NCI-H2171 treated with DMSO at 0.1 percent for 48 hours (cell line): ENCODE measurements at regions not wholly inside any gene's neighbourhood (a gene's known extent, or its start where the extent isn't known, plus 50 kb on each side); places are given as distances from the start of the nearest gene placed in this dataset.
"Not testable (repeated sequence)": the region's sequence is repeated elsewhere in the genome, so short reads cannot be mapped to it uniquely, and the experiment has no call there.

ENCODE experiments used
- DNase-seq: peaks from one replicate; lab custom pipeline; 2025; lab: John Stamatoyannopoulos, UW

GRCh38 chr4:162465356-162465755 is 301.6 kb upstream of the FSTL5 start:
- not testable (repeated sequence) for DNase-seq

GRCh38 chr4:162461952-162462351 is 298.2 kb upstream of the FSTL5 start:
- DNase-seq: peak; percentile 9

GRCh38 chr4:162458051-162458450 is 294.3 kb upstream of the FSTL5 start:
- DNase-seq: no peak

GRCh38 chr4:162457071-162457865 is 293.5 kb upstream of the FSTL5 start:
- DNase-seq: no peak

GRCh38 chr4:162456106-162456505 is 292.3 kb upstream of the FSTL5 start:
- no peak for DNase-seq

- no peak for DNase-seq
These were observed 286.8 kb upstream of the FSTL5 start for GRCh38 chr4:162450531-162451035.

GRCh38 chr4:162443510-162443909 is 279.7 kb upstream of the FSTL5 start:
- DNase-seq: no peak

- DNase-seq: no peak
These were observed 278.3 kb upstream of the FSTL5 start for GRCh38 chr4:162442128-162442527.

- DNase-seq: no peak
These were observed 258.5 kb upstream of the FSTL5 start for GRCh38 chr4:162422312-162422711.

- DNase-seq: no peak
These were observed 247.1 kb upstream of the FSTL5 start for GRCh38 chr4:162410854-162411253.

GRCh38 chr4:162409048-162409447 is 245.2 kb upstream of the FSTL5 start:
- DNase-seq: no peak

GRCh38 chr4:162408309-162408708 is 244.5 kb upstream of the FSTL5 start:
- DNase-seq: no peak

GRCh38 chr4:162406637-162407365 is 243.0 kb upstream of the FSTL5 start:
- DNase-seq: no peak

GRCh38 chr4:162403932-162404331 is 240.1 kb upstream of the FSTL5 start:
- DNase-seq: no peak

- no peak for DNase-seq
These were observed 239.6 kb upstream of the FSTL5 start for GRCh38 chr4:162403419-162403818.

- DNase-seq: no peak
These were observed 237.2 kb upstream of the FSTL5 start for GRCh38 chr4:162401021-162401420.

GRCh38 chr4:162392946-162393345 is 229.1 kb upstream of the FSTL5 start:
- no peak for DNase-seq

GRCh38 chr4:162366146-162366545 is 202.3 kb upstream of the FSTL5 start:
- DNase-seq: no peak

GRCh38 chr4:162364651-162365050 is 200.9 kb upstream of the FSTL5 start:
- DNase-seq: no peak

GRCh38 chr4:162360369-162361149 is 196.8 kb upstream of the FSTL5 start:
- DNase-seq: no peak

- DNase-seq: no peak
These were observed 192.4 kb upstream of the FSTL5 start for GRCh38 chr4:162356181-162356580.

- DNase-seq: no peak
These were observed 188.8 kb upstream of the FSTL5 start for GRCh38 chr4:162352580-162353107.
